ENCODE measurements at regions not wholly inside any gene's neighbourhood (a gene's known extent, or its start where the extent isn't known, plus 50 kb on each side); places are given as distances from the start of the nearest gene placed in this dataset.

DNA sequence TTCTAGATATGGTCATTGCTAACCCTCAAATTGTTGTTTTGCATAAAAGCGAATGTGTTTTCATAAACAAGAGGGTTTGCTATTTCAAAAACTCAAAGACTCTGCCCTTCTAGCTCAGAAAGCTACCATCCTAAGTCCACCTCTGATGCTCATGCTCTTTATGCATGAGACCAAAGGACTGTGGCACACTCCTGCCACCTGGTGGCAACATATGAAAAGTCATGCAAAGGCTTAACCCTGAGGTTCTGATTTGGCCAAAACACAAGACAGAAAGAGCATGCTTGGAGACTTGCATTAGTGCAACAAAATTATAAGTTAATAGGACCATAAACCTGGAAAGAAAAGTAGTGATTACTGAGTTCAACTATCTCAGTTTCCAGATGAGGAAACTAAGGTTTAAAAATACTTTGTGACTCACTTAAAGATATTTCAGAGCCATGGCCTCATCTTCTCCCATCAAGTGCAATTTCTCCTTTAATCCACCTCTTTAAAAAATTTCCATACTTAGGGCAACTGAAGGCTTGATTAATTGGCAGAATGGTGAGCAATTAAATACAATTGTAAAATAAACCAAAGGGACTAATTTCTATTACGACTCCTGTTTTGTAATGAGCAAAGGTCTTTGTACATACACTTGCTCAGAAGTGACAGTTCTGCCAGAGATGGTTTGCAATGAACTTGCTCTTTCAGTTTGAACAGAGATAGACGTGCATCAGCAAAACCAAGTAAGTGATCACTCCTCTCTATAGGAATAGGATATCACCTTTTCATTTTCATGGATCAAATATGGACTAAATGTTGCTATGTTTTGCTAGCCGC, 110.7 kb upstream of the RAD23B start:
- DNase-seq = peak; percentile 75

GRCh38 chr9:107172979-107173347, 110.1 kb upstream of the RAD23B start:
- no peak for DNase-seq

DNA sequence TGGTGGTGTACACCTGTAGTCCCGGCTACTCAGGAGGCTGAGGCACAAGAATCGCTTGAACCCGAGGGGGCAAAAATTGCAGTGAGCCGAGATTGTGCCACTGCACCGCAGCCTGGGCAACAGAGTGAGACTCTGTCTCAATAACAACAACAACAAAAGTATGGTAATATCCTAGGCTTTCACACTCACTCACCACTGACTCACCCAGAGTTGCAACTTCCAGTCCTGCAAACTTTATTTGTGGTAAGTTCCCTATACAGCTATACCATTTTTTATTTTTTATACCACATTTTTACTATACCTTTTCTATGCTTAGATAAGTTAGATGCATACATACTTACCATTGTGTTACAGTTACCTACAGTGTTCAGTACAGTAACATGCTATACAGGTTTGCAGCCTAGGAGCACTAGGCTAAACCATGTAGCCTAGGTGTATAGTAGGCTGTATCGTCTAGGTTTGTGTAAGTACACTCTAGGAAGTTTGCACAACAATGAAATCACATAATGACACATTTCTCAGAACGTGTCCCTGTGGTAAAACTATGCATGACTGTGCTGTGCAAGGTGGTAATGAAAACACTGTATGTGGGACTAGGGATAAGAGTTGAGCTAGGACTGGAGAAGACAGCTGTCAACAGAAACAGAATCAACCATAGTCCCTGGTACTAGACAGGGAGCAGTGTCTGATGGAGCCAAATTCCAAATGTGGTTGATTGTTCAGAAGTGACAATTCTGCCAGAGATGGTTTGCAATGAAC, 109.5 kb upstream of the RAD23B start:
- no peak for DNase-seq

GRCh38 chr9:107174441-107174840, 108.6 kb upstream of the RAD23B start:
- no peak for DNase-seq

DNA sequence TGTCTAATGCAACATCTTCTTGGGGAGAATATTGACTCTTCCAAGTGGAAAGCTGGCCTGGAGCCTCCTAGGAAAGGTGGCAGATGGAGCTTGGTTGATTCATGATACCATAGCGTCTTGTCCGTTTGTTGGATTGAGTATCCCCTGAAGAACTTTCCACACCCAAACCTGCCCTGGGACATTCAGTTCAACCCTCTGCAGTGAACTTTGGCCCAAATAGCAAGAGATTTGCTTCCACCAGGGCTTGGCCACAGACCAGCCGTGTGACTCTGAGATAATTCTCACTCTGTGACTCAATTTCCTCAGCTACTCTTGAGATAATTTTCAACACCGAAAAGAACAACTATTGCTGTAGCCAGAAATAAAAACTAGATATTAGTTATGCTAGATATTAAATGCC, 108.0 kb upstream of the RAD23B start:
- no peak for DNase-seq

- DNase-seq = no peak
Observed at GRCh38 chr9:107175816-107176435, 107.2 kb upstream of the RAD23B start.

DNA sequence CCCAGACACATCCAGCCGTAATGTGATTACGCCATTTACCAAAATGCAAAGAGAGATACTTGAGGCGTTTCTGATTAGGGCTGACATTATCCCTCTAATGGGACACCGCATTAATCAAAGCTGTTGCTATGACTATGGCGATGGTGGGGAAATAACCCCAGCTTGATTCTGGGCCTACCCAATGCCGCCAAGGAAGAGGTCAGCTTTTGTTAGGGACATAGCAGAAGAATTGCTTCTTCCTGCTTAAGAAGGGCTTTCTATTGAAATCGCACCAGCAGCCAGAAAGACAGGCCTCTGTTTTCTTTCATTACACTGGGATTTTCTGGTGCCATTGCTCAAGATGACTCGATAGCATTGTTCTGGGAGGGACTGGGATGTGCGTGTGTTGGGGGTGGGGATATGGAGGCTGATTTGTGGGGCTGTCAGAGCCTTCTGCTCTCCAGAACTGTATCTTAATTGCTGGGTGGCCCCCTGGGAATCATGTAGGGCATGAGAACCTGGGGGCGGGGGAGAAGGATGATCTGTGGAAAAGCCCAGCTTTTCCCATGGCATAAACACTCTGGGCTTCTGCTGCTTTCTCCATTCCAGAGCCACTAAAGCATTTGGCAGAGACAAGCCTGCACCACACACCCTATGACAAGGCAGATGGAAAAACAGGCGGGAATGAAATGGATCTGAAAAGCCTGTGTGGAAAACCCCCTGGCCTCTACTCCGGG, 106.5 kb upstream of the RAD23B start:
- DNase-seq = no peak

GRCh38 chr9:107177243-107177839, 105.7 kb upstream of the RAD23B start:
- no peak for DNase-seq

GRCh38 chr9:107177857-107178256, 105.2 kb upstream of the RAD23B start:
- no peak for DNase-seq

GRCh38 chr9:107178293-107178692, 104.8 kb upstream of the RAD23B start:
- no peak for DNase-seq

DNA sequence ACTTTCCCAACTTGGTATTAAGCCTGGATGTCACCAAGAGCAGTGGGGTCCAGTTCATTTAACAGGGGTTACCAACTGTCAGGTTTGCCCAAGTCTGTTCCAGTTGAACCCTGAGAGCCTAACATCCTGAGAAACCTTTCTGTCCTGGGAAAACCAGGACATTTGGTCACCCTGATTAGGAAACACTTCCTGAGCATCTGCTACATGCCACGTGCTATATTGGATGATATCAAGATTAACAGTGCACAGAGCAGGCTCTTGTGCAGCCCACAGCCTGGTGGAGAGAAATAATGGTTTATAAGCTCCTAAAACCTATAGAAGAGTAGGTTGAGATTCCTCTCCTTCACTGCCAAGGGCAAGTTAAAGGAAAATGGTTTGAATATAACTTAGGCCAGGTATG, 102.9 kb upstream of the RAD23B start:
- DNase-seq = no peak

DNA sequence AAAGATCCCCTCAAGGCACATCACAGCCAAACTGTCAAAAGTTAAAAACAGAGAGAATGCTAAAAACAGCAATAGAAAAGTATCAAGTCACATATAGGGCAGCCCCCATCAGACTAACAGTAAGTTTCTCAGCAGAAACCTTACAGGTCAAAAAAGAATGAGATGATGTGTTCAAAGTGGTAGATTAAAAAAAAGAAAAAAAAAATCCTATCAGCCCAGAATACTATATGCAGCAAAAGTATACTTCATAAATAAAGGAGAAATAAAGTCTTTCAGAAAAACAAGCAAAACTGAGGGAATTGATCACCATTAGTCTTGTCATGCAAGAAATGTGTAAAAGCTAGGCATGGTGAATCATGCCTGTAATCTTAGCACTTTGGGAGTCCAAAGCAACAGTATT, 99.9 kb upstream of the RAD23B start:
- no peak for DNase-seq

DNA sequence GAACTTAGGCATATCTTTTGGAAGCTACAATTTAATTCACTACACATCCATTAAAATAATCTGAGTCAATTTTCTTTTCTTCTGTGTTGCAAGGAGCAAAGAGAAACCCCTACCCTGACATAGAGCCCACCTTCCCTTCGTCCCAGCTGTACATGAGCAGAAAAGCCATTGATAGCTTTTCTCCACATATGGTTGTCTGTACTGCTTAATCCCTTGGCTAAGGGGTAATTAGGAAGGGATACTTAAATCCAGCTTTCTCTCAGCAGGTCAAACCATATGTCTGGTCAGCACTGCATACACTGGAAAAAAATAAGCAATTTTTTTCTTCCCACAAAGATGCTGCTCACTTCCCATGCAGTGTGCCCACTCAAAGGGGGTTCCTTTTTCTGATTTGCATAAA, 94.7 kb upstream of the RAD23B start:
- DNase-seq = no peak

- no peak for DNase-seq
Observed at GRCh38 chr9:107190061-107190935, 92.8 kb upstream of the RAD23B start.

DNA sequence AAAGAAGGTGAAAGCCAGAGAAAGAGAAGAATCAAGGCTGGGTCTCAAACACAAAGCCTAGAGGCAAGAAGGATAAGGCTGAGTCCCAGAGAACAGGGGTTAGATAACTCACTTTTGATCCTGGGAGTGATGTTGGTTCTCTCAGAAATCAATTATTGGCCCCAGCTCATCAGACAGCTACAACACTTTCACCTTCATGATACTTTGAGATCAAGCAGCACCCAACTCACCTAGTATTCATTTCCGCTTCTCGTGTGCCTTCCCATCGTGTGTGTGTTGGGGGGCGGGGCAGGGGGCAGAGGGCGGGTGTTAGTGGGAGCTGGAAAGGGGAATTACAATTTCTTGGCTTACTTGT, 92.2 kb upstream of the RAD23B start:
- DNase-seq = no peak

DNA sequence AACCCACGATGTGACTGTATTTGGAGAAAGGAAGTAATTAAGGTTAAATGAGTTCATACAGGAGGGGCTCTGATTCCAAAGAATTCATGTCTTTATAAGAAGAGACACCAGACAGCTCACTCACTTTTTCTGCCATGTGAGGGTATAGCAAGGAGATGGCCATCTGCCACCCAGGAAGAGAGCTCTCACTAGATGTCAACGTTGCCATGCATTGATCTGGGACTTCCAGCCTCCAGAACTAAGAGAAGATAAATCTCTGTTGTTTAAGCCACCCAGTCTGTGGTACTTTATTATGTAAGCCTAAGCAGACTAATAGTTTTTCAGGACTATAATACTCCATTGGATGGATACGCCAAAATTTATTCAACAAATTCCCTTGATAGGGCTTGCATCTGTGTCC, 89.8 kb upstream of the RAD23B start:
- no peak for DNase-seq

GRCh38 chr9:107198718-107199117, 84.4 kb upstream of the RAD23B start:
- no peak for DNase-seq

DNA sequence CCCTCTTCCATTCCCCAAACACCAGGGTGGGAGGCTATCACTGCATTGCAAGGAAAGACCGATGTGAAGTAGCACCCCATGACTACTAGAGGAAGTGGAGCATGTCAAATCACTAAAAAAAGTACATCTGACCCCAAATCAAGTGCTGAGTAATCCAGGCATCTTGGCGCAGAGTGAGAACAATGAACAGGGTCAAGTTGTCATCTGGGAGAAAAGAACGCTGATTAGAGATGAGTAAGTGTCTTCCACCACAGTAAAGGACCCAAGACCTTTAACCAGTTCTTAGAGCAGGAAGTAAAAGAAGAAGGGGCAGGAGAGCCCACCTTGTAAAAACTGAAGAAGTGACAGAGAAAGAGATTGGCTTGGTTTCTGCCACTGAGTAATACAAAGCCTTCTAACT, 75.0 kb upstream of the RAD23B start:
- no peak for DNase-seq

GRCh38 chr9:107210775-107211174, 72.3 kb upstream of the RAD23B start:
- DNase-seq = no peak

DNA sequence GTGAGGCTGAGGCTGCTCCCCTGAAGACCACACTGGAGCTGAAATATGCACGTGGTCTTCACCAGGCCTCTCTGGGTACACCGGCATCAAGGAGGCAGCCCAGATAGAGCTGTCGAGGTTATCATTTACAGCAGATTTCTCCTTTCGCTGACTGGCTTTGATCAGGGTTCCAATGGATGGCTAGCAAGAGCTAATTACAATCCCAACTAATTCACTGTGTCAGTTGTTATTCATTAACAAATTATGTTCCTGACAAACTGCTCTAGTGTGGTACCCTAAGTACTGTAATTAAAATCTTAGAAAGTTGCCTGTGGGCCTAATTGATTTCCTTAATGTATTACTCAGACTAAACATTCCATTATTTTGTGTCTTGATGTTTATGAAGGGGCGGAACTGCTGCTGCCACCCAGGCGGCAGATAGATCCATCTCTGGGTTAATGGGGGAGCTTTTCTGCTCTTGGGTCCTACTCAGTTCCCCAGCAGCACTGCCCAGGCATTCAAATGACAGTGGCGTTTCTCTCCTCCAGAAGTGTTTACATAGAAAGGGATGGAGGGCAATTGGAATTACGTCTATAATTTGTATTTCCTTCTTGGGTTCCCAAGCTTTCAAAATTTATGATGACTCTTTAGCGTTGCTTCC, 71.7 kb upstream of the RAD23B start:
- DNase-seq = no peak

GRCh38 chr9:107212613-107213012, 70.5 kb upstream of the RAD23B start:
- DNase-seq = no peak

DNA sequence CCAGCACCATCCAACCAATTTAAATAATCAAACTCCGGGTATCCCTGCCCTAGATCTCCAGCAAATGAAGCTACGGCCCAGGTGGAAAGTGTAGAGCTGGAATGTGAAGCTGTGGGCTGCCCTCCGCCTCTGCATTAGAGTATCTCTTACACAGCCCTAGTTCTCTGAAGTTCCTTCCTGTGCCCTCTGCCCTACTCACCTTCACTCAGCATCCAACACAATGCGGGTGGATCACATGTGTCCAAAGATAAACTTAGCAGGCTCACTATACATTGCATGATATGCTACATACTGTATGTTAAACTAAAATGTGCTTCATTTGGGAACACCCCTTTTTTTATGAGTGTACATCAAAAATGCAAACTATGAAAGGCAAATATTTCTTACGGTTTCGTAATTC, 70.0 kb upstream of the RAD23B start:
- DNase-seq = no peak

Measured in activated CD8-positive, alpha-beta memory T cell treated with anti-CD3 and anti-CD28 coated beads for 24 hours (primary cell).